ENCODE measurements at regions not wholly inside any gene's neighbourhood (a gene's known extent, or its start where the extent isn't known, plus 50 kb on each side); places are given as distances from the start of the nearest gene placed in this dataset.

- Histone ChIP-seq H3K9me3 (ENCODE audit: control insufficient read depth, low read length) (no peaks in the 10 kb centered on the region), H3K4me1 (ENCODE audit: control insufficient read depth, insufficient read depth, low read length, poor library complexity, severe bottlenecking) (peaks cover 11% of the 10 kb centered on the region), H3K36me3 (ENCODE audit: control insufficient read depth, insufficient read depth, low read length) (no peaks in the 10 kb centered on the region), H3K27ac (ENCODE audit: low read depth, low read length, severe bottlenecking) (no peak overlapping the region), H3K4me3 (ENCODE audit: extremely low read depth, insufficient read depth, low read length, poor library complexity, severe bottlenecking) (no peak overlapping the region)
- WGBS, 2 experiments (ENCODE audit: insufficient coverage in 2 of 2) = 88 to 90% methylated on average over 11 to 16 of the region's 17 CpGs
Observed at GRCh38 chr4:23999714-24000469, 110.0 kb upstream of the PPARGC1A start.

- H3K36me3 ChIP-seq (ENCODE audit: control insufficient read depth, insufficient read depth, low read length) = no peaks in the 10 kb centered on the region
- H3K4me1 ChIP-seq (ENCODE audit: control insufficient read depth, insufficient read depth, low read length, poor library complexity, severe bottlenecking) = no peaks in the 10 kb centered on the region
- no peaks in the 10 kb centered on the region for H3K9me3 ChIP-seq (ENCODE audit: control insufficient read depth, low read length)
- WGBS, 2 experiments (ENCODE audit: insufficient coverage in 2 of 2) = 100% methylated on average over 1 of the region's 1 CpG; no CpG with 5 or more reads in 1 of the 2 experiments
- H3K27ac ChIP-seq (ENCODE audit: low read depth, low read length, severe bottlenecking) = no peak overlapping the region
- H3K4me3 ChIP-seq (ENCODE audit: extremely low read depth, insufficient read depth, low read length, poor library complexity, severe bottlenecking) = no peak overlapping the region
Observed at GRCh38 chr4:23993373-23993772, 103.5 kb upstream of the PPARGC1A start.

DNA sequence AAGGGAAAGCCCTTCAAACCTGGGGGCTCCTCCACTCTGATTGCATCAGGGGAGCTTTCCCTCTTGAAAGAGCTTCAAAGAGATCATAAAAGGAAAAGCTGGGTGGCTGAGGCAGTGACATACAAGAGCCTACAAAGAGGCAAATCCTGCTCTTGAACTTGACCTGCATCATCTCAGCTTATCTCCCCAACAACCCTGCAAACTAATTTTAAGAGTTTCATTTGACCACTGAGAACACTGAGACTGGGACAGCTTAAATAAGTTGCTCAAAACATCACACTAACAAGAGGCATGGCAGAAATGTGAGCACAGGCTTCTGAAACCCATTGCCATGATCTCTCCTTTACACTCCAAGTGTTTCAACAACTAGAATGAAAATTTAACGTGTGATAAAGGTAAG lies 101.6 kb upstream of the PPARGC1A start:
- H3K36me3 ChIP-seq (ENCODE audit: control insufficient read depth, insufficient read depth, low read length) = no peaks in the 10 kb centered on the region
- no peaks in the 10 kb centered on the region for H3K9me3 ChIP-seq (ENCODE audit: control insufficient read depth, low read length)
- 60% methylated on average over 1 of the region's 1 CpG; no CpG with 5 or more reads in 1 of the 2 experiments for WGBS, 2 experiments (ENCODE audit: insufficient coverage in 2 of 2)
- no peaks in the 10 kb centered on the region for H3K4me1 ChIP-seq (ENCODE audit: control insufficient read depth, insufficient read depth, low read length, poor library complexity, severe bottlenecking)
- H3K27ac ChIP-seq (ENCODE audit: low read depth, low read length, severe bottlenecking) = no peak overlapping the region
- H3K4me3 ChIP-seq (ENCODE audit: extremely low read depth, insufficient read depth, low read length, poor library complexity, severe bottlenecking) = no peak overlapping the region

- Histone ChIP-seq H3K4me3 (ENCODE audit: extremely low read depth, insufficient read depth, low read length, poor library complexity, severe bottlenecking) (no peak overlapping the region), H3K9me3 (ENCODE audit: control insufficient read depth, low read length) (no peaks in the 10 kb centered on the region), H3K36me3 (ENCODE audit: control insufficient read depth, insufficient read depth, low read length) (no peaks in the 10 kb centered on the region), H3K4me1 (ENCODE audit: control insufficient read depth, insufficient read depth, low read length, poor library complexity, severe bottlenecking) (no peaks in the 10 kb centered on the region), H3K27ac (ENCODE audit: low read depth, low read length, severe bottlenecking) (no peak overlapping the region)
- 88 to 90% methylated on average over 1 to 2 of the region's 5 CpGs for WGBS, 2 experiments (ENCODE audit: insufficient coverage in 2 of 2)
Observed at GRCh38 chr4:23986270-23986669, 96.4 kb upstream of the PPARGC1A start.

GRCh38 chr4:23981328-23981727 lies 91.5 kb upstream of the PPARGC1A start:
- Histone ChIP-seq H3K9me3 (ENCODE audit: control insufficient read depth, low read length) (no peaks in the 10 kb centered on the region), H3K4me1 (ENCODE audit: control insufficient read depth, insufficient read depth, low read length, poor library complexity, severe bottlenecking) (peaks cover 4% of the 10 kb centered on the region), H3K36me3 (ENCODE audit: control insufficient read depth, insufficient read depth, low read length) (no peaks in the 10 kb centered on the region), H3K27ac (ENCODE audit: low read depth, low read length, severe bottlenecking) (no peak overlapping the region), H3K4me3 (ENCODE audit: extremely low read depth, insufficient read depth, low read length, poor library complexity, severe bottlenecking) (no peak overlapping the region)
- no CpG with 5 or more reads among the region's 1 CpG for WGBS, 2 experiments (ENCODE audit: insufficient coverage in 2 of 2)

GRCh38 chr4:23979534-23979933 lies 89.7 kb upstream of the PPARGC1A start:
- Histone ChIP-seq H3K4me3 (ENCODE audit: extremely low read depth, insufficient read depth, low read length, poor library complexity, severe bottlenecking) (no peak overlapping the region), H3K36me3 (ENCODE audit: control insufficient read depth, insufficient read depth, low read length) (no peaks in the 10 kb centered on the region), H3K27ac (ENCODE audit: low read depth, low read length, severe bottlenecking) (no peak overlapping the region), H3K4me1 (ENCODE audit: control insufficient read depth, insufficient read depth, low read length, poor library complexity, severe bottlenecking) (peaks cover 4% of the 10 kb centered on the region), H3K9me3 (ENCODE audit: control insufficient read depth, low read length) (no peaks in the 10 kb centered on the region)
- 40% methylated on average over 1 of the region's 5 CpGs; no CpG with 5 or more reads in 1 of the 2 experiments for WGBS, 2 experiments (ENCODE audit: insufficient coverage in 2 of 2)

GRCh38 chr4:23978002-23978401 lies 88.2 kb upstream of the PPARGC1A start:
- Histone ChIP-seq H3K4me1 (ENCODE audit: control insufficient read depth, insufficient read depth, low read length, poor library complexity, severe bottlenecking) (peaks cover 4% of the 10 kb centered on the region), H3K4me3 (ENCODE audit: extremely low read depth, insufficient read depth, low read length, poor library complexity, severe bottlenecking) (no peak overlapping the region), H3K36me3 (ENCODE audit: control insufficient read depth, insufficient read depth, low read length) (no peaks in the 10 kb centered on the region), H3K9me3 (ENCODE audit: control insufficient read depth, low read length) (no peaks in the 10 kb centered on the region), H3K27ac (ENCODE audit: low read depth, low read length, severe bottlenecking) (no peak overlapping the region)
- WGBS, 2 experiments (ENCODE audit: insufficient coverage in 2 of 2) = no CpG with 5 or more reads among the region's 3 CpGs

- Histone ChIP-seq H3K27ac (ENCODE audit: low read depth, low read length, severe bottlenecking) (no peak overlapping the region), H3K9me3 (ENCODE audit: control insufficient read depth, low read length) (no peaks in the 10 kb centered on the region), H3K36me3 (ENCODE audit: control insufficient read depth, insufficient read depth, low read length) (no peaks in the 10 kb centered on the region), H3K4me3 (ENCODE audit: extremely low read depth, insufficient read depth, low read length, poor library complexity, severe bottlenecking) (no peak overlapping the region), H3K4me1 (ENCODE audit: control insufficient read depth, insufficient read depth, low read length, poor library complexity, severe bottlenecking) (peaks cover 4% of the 10 kb centered on the region)
- WGBS, 2 experiments (ENCODE audit: insufficient coverage in 2 of 2) = 83 to 100% methylated on average over 1 of the region's 2 CpGs
Observed at GRCh38 chr4:23976423-23976822, 86.6 kb upstream of the PPARGC1A start.

GRCh38 chr4:23973308-23973855 lies 83.5 kb upstream of the PPARGC1A start:
- H3K36me3 ChIP-seq (ENCODE audit: control insufficient read depth, insufficient read depth, low read length) = no peaks in the 10 kb centered on the region
- WGBS, 2 experiments (ENCODE audit: insufficient coverage in 2 of 2) = no CpG with 5 or more reads among the region's 1 CpG
- no peak overlapping the region for H3K4me3 ChIP-seq (ENCODE audit: extremely low read depth, insufficient read depth, low read length, poor library complexity, severe bottlenecking)
- H3K27ac ChIP-seq (ENCODE audit: low read depth, low read length, severe bottlenecking) = no peak overlapping the region
- no peaks in the 10 kb centered on the region for H3K9me3 ChIP-seq (ENCODE audit: control insufficient read depth, low read length)
- no peaks in the 10 kb centered on the region for H3K4me1 ChIP-seq (ENCODE audit: control insufficient read depth, insufficient read depth, low read length, poor library complexity, severe bottlenecking)

GRCh38 chr4:23972805-23973204 lies 83.0 kb upstream of the PPARGC1A start:
- H3K4me3 ChIP-seq (ENCODE audit: extremely low read depth, insufficient read depth, low read length, poor library complexity, severe bottlenecking) = no peak overlapping the region
- no peaks in the 10 kb centered on the region for H3K4me1 ChIP-seq (ENCODE audit: control insufficient read depth, insufficient read depth, low read length, poor library complexity, severe bottlenecking)
- no peaks in the 10 kb centered on the region for H3K9me3 ChIP-seq (ENCODE audit: control insufficient read depth, low read length)
- H3K27ac ChIP-seq (ENCODE audit: low read depth, low read length, severe bottlenecking) = no peak overlapping the region
- 50 to 61% methylated on average over 1 to 2 of the region's 3 CpGs for WGBS, 2 experiments (ENCODE audit: insufficient coverage in 2 of 2)
- no peaks in the 10 kb centered on the region for H3K36me3 ChIP-seq (ENCODE audit: control insufficient read depth, insufficient read depth, low read length)

DNA sequence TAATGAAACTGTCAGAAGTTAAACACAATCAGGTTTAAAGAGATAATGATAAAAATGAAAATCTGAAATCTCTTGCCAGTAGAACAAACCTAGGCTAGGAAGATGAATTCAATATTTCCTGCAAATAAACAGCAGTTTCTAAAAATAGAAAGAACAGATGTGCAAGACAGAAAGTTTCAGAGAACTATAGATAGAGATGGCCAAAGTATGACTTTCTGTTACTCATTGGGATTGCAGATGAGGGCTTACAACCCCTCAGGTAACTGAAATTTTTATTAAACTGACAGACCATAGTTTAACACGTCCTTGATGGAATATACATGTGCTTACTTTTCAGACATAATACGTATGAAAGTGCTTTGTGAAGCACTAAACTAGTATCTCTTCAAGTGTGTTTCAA lies 82.3 kb upstream of the PPARGC1A start:
- H3K9me3 ChIP-seq (ENCODE audit: control insufficient read depth, low read length) = no peaks in the 10 kb centered on the region
- WGBS, 2 experiments (ENCODE audit: insufficient coverage in 2 of 2) = 100% methylated on average over 2 of the region's 2 CpGs; no CpG with 5 or more reads in 1 of the 2 experiments
- no peaks in the 10 kb centered on the region for H3K4me1 ChIP-seq (ENCODE audit: control insufficient read depth, insufficient read depth, low read length, poor library complexity, severe bottlenecking)
- H3K36me3 ChIP-seq (ENCODE audit: control insufficient read depth, insufficient read depth, low read length) = no peaks in the 10 kb centered on the region
- no peak overlapping the region for H3K27ac ChIP-seq (ENCODE audit: low read depth, low read length, severe bottlenecking)
- no peak overlapping the region for H3K4me3 ChIP-seq (ENCODE audit: extremely low read depth, insufficient read depth, low read length, poor library complexity, severe bottlenecking)

All from mesodermal cell (in vitro differentiated cells).